Activated T-cell treated with anti-CD3 and anti-CD28 coated beads, Interleukin-2, amount 50 U/mL, for 48 hours (primary cell): ENCODE measurements at regions not wholly inside any gene's neighbourhood (a gene's known extent, or its start where the extent isn't known, plus 50 kb on each side); places are given as distances from the start of the nearest gene placed in this dataset.
"Not testable (repeated sequence)": the region's sequence is repeated elsewhere in the genome, so short reads cannot be mapped to it uniquely, and the experiment has no call there.

Source experiments
- DNase-seq, 2 experiments: peaks; one replicate each; pipeline ENCODE4 v3.0.0-alpha.2; 2020

DNA sequence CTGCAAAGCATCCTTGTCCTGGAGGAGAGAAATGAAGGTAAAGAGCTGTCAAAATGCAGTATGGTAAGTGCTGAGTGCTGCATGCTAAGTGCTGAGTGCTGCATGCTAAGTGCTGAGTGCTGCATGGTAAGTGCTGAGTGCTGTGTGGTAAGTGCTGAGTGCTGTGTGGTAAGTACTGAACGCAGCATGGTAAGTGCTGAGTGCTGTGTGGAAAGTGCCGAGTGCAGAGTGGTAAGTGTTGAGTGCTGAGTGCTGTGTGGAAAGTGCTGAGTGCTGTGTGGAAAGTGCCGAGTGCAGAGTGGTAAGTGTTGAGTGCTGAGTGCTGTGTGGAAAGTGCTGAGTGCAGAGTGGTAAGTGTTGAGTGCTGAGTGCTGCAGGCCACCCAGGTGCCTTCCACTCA is 322.7 kb upstream of the TNRC6C start:
- DNase-seq, result not testable (repeated sequence)

DNA sequence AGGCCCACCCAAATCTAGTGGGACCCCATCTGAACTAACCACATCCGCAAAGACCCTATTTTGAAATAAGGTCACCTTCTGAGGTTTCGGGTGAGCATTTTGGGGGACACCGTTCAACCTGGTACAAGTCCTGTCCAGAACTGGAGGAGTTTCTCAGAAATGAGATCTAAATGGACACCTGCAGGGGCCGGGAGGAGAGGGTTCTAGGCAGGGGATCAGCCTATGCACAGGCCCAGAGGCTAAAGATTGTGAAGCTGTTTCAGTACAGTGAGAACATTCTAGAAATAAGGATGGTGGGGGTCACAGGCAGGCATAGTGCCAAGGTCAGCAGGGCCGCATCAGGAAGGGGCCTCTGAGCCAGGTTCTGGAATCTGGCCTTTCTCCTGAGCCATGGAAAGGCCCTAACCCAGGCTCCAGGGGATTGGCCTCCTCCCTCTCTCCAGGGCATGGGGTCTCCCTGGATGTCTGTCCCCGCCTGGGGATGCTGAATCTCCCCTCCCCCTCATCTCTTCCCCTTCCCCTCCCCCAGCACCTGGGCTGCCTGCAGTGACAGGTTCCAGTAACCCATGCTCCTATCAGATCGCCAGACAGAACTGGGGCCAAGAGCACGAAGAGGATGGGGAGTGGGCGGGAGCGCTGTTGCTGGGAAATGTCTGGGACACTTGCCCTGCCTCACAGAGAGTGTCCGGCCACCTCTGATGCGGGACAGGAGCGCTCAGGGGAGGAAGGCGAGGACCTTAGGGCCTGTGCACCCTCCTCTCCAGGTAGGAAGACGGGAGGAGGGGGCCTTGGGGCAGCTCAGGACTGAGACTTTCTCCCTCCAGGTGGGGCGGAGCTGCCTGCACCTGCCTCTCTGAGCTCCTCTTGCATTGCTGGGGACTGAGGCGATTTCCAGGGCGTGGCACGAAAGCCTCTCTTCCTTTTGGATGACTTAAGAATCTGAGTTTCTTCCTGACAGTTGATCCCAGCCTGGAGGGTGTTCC is 321.4 kb upstream of the TNRC6C start:
- no peak for DNase-seq

DNA sequence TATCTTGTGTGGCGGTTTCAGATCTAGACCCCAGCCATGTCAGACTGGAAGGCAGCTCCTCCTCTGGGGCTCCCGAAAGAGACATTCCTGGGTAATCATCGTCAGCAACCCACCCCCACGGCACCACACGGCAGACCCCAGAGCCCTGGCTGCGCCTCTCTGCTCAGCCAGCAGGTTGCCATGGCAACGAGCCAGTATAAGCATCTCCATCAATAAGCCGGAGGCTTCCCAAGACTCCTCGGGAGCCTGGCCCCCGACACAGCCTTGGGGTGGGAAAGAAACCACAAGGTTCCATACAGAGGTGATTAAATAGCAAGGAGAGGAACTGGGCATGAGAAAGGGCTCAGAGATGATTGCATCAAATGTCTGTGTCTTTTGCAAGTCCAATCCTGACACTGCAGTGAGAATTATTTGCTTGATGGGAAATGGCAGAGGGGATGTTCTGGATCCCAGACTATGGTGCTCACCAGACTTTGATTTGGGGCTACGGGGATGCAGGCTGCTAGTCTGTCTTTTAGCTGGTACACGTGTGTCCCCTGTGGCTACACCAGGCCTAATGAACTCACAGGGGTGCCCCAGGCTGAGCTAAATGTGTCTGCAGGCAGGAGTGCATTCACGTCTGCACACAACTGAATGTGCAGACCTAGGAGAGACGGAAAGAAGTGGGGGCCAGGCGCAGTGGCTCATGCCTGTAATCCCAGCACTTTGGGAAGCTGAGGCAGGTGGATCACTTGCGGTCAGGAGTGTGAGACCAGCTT is 320.5 kb upstream of the TNRC6C start:
- no peak for DNase-seq

DNA sequence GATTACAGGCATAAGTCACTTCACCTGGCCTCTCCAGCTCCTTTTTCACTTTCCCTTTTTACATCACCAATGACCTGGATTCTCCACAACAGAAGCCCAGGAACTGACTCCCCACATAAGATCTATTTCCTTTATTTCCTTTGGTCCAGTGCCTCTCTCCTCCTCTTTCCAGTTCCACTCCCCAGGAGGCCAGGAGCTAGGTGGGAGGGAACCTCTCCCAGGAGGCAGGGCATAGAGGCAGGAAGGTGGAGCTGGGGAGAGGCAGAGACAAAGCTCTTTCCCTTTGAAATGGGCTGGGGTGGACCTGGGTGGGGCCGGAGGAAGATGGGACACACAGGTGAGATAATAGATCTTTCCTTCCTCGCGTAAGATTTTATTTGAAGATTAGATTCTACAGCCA is 318.3 kb upstream of the TNRC6C start:
- DNase-seq, result no peak

DNA sequence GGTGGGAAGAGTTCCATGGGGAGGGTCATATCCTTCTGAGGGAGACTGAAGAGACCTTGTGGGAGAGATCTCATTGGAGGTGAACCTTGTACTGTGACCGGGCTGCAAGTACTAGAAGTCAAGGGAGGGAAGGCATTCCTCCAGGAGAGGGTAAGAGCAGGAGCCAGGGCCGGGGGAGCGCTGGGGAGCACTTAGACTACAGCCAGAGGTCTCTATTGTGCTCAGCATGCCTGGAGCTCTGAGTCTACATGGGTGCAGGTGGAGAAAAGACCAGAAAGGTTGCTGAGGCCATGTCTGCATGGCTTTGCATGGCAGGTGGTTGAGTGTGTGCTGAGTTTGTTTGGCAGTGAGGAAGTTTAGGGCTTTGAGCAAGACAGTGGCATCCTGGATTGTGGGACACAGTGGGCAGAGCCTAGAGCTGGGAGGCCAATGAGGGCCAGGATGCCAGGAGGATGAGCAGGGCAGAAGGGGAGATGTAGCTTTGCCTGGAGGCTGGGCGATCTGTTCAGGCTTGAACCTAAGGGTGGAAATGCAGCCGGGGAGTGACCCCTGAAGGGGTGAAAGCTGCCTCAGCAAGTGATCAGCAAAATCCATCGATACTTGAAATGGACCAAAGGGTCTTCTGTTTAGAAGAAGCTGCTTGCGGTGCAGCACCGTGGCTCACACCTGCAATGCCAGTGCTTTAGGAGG is 317.4 kb upstream of the TNRC6C start:
- no peak for DNase-seq

DNA sequence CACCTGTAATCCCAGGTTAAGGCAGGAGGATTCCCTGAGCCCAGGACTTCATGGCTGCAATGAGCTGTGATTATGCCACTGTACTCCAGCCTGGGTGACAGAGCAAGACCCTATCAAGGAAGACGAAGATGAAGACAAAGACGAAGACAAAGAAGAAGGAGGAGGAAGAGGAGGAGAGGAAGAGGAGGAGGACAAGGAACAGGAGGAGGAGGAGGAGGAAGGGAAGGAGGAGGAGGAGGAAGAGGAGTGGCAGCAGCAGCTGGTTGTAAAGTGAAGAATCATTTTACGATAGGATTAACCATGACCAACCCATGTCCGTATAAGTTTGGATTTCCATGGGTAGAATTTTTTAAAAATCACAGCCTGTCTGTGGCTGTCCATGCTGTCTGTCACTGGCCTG is 316.8 kb upstream of the TNRC6C start:
- no peak for DNase-seq

DNA sequence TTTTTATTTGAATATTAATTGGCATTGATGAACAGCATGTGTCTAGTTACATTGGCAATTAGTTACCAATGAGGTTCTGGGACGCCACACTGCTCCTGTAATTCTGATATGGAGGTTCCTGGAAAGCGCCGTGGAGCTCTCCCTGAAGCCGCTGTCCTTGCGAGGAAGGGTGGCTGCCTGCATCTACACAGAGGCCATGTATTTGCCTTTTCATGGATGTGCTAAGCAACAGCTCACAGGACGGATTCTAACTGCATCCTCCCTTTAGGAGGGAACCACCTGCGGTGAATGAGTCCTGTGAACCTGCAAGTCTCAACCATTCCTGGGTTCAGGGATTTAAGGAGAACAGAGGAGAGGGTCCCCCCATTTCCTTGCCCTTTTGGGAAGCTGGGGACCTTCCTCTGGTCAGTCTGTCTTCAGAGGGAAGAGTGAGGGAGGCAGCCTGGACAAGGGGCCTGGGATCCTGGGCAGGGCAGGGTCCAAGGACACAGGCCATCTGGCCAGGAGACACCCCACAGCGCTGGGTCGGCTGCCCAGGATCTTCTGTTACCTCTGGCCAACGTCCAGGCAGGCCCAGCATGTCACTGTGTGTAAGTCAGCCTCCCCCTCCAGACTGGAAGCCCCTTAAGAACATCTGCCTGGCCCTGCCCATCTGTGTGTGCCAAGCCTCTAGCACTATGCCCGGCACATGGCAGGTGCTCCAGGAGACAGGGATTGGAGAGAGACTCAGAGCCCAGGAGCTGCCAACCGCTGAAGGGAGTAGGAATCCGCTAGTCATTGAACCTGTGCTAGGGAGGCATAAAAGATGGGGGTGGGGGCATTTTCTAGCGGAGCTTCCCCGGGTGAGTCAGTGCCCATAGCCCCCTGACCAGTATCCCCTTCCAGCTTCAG is 314.1 kb upstream of the TNRC6C start:
- DNase-seq, result no peak

DNA sequence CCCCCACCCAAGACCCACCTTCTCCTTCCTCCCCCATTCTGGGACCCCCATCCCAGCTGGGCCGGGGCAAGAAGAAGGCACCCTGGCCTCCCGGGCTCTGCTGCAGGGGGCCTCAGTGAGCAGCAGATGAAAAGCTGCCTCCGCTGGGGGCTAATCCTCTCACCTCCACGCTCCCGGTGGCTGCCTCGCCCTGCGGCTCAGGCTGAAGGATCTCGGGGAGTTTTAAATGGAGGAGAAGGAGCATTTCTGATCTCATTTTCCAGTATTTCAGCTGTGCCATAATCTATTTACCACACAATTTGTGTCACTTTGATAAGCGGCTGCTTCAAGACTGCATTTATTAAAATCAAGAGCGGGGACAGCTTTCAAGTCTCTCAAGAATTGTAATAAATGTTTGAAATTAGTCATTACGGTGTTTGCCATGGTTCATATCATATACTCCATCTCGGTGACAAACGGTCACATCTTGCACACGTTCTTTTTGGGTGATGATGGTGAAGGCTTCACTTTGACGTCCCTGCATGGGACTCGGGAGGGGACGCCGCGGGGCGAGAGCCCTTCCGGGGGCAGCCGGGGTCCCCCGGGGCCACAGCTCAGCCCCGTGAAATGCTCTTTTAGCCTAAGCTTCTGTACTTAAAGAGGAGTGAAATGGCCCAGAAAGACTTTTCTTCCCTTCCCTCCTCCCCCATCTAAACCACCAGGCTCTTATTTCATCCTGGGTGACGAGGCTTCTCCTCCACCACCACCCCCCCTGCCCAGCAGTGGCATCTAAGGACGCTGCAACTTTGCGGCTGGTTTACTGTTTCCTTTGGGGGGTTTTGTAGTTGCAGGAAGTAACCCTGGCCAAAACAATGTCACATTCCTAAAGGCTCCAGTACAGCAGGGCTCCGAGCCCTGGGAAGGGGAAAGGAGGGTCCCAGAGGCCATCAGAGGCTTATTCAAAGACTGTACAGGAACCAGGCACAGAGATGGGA is 313.1 kb upstream of the TNRC6C start:
- peak; percentile 77 to 80 for DNase-seq

DNA sequence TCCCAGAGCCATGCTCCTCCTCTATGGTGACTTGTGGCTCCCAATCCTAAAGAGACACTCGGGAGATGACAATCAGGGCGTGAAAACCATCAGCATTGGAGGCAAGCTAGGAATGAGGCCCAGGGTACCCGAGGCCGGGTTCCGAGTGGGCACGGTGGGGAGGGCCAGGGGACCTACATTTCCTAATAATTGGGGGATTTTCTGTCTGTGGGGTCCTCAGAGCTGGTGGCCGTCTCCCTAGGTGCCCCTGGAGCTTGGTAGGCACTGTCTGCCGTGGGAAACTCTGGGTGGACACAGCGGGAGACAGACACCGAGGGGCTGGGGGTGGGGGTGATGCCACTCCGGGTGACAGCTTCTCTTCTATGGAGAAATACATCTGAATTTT is 312.5 kb upstream of the TNRC6C start:
- no peak for DNase-seq

DNA sequence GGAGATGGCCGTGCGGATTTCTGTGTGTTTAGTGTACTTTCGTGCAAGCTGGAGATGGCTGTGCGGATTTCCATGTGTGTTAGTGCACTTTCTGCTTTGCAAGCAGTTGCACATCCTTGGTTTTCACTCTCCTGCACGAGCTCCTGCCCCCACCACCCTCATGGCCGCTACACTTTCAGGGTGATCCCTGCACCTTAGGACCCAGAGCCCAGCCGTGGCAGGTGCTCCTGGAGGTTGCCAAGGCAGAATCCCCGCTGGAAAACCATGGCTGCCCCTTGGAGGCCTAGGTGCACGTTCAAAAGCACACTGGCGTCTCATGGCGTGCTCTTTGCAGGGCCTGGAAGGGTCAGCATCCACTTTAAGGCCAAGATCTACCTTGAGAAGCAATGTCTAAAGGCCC is 311.0 kb upstream of the TNRC6C start:
- DNase-seq, result no peak

DNA sequence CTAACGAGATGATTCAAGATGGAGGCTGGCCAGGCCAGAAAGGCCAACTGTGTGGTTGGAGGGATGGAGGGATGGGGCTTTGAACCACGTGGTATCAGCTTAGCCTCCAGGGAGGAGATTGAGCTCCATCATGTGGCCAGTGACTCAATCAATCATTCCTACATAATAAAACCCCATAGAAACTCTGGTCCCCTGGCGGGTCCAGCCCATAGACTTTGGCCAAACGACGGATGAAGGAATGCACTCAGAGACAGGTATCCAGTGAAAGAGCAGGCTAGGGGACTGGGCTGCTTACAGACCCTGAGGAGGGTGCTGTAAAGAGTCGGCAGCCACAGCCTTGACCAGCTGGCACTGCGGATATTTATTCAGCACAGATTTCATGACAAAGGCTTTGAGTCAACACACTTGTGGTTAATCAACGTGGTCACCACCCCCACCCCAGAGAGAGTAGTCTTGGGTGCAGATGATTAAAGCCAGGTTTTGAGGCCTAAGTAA is 308.7 kb upstream of the TNRC6C start:
- no peak for DNase-seq

DNA sequence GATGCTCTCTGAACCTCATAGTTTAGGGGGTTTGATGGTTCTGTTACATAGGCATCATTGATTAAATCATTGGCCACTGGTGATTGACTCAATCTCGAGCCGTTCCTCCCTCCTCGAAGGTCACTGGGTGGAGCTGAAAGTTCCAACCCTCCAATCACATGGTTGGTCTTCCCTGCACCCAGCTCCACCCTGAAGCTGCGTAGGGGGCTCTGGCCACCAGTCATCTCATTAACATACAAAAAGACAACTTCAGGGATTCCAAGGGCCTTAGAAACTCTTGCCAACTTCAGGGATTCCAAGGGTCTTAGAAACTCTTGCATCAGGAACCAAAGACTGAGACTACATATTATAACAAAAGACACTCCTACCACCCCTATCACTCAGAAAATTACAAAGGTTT is 306.5 kb upstream of the TNRC6C start:
- DNase-seq, result no peak

DNA sequence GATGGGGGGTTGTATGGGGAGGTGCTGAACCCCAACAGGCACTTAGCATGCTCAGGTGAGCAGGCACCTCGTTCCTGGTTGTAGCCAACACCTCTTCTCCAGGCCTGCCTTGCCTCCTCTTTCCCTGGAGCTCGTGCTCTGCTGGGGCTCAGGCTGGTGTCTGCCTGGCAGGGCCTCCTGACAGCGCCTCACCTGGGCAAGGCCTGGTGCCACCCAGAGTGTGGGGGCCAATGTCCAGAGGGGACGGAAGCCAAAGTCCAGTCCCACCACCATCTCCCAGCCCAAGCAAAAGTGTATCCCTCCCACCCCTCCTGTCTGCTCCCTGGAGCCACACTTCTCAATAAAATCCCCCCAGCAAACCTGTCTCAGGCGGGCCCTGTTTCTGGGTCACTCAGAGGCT is 304.2 kb upstream of the TNRC6C start:
- no peak for DNase-seq

DNA sequence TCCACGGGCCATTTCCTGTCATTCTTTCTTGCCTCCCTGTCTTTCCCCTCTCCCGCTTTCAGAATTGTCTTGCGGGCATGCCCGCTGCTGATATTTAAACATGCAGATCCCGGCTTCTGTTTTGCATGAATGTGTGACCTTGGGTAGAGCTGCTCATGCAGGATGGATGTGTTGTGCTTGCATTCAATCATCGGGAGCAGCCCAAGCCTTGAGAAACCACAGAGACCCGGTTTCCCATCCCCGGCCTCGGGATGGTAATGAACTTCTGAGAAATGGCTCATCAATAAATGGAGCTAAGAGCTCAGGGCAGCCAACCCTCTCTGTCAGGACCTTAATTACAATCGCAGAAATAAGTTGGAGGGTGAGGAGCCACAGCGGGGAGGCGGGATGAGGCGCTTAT is 303.7 kb upstream of the TNRC6C start:
- DNase-seq, result no peak

DNA sequence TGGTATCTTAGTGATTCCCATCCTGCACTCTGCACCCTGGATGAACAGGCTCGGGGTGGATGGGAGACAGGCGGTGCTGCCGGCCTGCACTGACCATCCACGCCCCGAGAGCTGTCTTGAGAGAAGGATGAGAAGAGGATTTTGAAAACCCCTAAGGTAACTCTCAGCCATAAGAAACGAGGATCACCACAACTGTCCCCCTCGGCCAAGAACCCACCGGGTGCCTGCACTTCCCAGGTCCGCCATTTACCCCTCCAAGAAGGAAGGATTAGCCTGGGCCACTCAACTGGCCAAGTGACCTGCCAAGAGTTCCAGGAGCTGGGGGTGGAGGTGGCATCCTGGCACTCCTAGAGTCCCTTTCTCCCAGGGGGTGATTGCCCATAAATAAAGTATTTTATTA is 302.4 kb upstream of the TNRC6C start:
- no peak for DNase-seq

DNA sequence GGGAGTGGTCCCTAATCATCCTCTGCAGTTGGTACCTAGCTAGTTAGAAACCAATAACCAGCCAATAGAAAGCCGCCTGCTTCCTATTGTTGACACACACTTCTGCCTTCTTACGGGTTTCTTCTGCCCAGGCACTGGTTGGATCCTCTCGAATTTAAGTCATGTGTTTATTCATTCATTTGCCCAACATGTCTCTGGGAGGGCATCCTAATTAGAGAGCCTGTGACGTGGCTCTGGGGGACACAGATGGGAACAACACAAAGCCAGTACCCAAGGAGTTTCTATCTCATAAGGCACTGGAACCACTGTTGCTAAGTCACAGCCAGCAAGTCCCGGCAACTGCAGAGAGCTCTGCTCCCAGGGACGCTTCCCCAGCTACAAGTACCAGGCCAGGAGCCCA is 300.7 kb upstream of the TNRC6C start:
- no peak for DNase-seq

DNA sequence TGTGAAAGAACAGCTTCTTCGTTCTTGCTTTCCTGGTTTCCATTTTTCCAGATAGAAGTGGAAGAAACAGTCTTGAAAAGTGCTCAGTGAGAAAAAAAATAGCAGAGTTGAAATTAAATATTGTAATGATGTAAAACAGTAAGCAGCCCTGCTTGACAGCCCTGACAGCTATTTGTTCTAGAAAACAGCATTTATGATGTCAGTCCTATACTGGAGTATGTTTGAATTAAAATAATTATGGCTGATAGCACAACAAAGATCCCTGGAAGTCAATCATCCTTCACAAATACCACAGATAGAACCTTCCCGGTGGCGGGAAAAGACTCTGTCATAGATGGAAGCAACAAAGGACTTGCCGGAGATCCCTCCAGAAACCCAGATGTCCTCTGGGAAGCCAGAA is 298.0 kb upstream of the TNRC6C start:
- no peak for DNase-seq

DNA sequence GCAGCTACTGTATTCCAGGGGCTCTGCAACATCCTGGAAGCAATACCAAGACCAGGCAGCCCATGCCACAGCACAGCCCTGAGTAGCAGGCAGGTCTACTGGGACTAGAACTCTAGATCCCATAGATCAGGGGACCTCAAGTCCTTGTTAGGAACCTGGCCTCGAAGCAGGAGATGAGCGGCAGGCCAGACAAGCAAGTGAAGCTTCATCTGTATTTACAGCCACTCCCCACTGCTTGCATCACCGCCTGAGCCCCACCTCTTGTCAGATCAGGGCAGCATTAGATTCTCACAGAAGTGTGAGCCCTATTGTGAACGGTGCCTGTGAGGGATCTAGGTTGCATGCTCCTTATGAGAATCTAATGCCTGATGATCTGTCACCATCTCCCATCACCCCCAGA is 295.7 kb upstream of the TNRC6C start:
- DNase-seq, result no peak

DNA sequence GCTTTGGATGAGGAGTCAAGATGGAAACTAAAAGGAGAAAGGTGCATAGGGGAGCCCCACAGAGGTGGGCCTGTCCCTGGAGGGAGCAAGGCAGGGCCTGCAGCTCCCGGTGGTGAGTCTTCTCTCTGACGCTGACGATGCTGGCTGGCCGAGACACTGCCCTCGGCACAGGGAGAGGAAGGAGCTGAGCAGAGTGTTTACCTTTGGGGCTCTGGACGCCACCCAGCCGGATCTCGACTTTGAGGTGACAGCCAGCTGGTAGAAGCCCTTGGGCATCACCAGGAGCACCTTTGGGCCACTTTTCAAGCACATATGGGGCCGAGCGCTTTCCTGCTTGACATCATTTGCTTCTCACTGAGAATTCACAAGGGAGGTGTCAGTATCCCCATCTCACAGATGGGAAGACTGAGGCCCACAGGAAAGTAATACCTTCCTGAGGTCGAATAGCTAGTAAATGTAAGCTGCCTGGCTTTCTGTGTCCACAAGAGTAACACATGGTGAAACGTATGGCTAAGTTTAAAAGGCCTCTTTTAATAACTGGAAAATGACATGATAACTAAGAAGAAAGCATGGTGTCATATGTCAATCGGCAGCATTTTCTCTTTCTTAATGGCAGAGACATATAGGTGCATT is 294.3 kb upstream of the TNRC6C start:
- no peak for DNase-seq

DNA sequence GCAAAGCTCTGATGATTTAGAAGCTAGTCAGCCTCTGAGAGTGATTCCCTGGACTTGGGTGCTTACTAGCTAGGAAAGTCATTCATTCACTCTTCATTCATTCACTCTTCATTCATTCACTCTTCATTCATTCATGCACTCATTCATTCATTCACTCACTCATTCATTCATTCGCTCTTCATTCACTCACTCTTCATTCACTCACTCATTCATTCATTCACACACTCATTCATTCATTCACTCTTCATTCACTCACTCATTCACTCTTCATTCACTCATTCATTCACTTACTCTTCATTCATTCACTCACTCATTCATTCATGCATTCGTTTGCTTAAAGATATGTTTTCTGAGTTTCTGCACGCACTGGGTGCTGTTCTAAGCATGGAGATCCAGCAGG is 292.7 kb upstream of the TNRC6C start:
- DNase-seq, result no peak

DNA sequence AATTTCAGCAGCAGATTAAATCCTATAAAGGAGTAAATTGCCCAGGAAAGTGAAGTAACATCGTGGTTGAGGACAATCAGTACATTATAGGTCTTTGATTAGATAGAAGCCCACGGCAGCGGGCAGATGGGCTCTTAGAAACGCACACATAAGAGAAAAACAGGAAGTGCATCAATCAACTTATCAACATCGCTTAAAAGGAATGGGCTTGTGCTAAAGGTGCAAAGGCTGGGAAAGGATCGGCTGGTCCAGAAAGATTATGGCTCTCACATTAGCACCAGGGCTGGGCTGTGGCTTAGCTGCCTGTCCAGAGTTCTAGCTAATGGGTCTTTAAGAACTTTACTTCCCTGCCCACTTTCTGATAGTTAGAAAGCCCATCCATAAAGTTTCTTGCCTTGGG is 292.0 kb upstream of the TNRC6C start:
- peak in 1 of 2 experiments; percentile 29 for DNase-seq
